ENCODE measurements at regions not wholly inside any gene's neighbourhood (a gene's known extent, or its start where the extent isn't known, plus 50 kb on each side); places are given as distances from the start of the nearest gene placed in this dataset.

DNA sequence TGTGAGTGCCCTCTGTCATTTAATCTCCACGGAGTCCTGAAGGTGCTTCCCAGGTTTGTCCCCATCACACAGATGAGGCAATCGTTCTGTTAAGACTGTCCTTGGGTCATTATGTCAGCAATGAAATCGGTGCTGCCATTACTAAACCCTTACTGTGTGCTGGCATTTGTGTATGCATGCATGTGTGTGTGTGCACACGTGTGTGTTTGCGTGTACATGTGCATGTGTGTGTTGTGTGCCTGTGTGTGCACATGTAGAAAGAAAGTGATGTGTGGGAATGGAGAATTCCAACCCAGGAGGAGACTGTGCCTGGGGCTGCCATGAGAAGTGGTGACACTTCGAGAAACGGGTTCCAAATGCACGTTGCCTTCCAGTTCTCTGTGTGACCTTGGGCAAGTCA, 110.3 kb downstream of the CDH26 start:
- H3K9me2 ChIP-seq (ENCODE audit: insufficient read depth, low read length) = no peaks in the 10 kb centered on the region
- H3K9me3 ChIP-seq (ENCODE audit: low read length) = no peaks in the 10 kb centered on the region
- no peak overlapping the region for H2AFZ ChIP-seq (ENCODE audit: low read length)
- no peak for DNase-seq (ENCODE audit: low spot score)
- CTCF ChIA-PET (ENCODE audit: unreplicated experiment) = no interaction called here
- BruUV-seq (replicated peaks) = no TSS peak
- H3K4me1 ChIP-seq (ENCODE audit: insufficient read depth, low read length, poor library complexity, severe bottlenecking) = no peaks in the 10 kb centered on the region
- no peaks in the 10 kb centered on the region for H3K36me3 ChIP-seq (ENCODE audit: insufficient read depth, low read length)
- no peak overlapping the region for H3K4me2 ChIP-seq (ENCODE audit: low read length)
- no peak for TF ChIP-seq EZH2phosphoT487 (IDR thresholded peaks at IDR 0.05; ENCODE audit: borderline replicate concordance, low read depth, low read length)
- TF ChIP-seq, protein P1, sequence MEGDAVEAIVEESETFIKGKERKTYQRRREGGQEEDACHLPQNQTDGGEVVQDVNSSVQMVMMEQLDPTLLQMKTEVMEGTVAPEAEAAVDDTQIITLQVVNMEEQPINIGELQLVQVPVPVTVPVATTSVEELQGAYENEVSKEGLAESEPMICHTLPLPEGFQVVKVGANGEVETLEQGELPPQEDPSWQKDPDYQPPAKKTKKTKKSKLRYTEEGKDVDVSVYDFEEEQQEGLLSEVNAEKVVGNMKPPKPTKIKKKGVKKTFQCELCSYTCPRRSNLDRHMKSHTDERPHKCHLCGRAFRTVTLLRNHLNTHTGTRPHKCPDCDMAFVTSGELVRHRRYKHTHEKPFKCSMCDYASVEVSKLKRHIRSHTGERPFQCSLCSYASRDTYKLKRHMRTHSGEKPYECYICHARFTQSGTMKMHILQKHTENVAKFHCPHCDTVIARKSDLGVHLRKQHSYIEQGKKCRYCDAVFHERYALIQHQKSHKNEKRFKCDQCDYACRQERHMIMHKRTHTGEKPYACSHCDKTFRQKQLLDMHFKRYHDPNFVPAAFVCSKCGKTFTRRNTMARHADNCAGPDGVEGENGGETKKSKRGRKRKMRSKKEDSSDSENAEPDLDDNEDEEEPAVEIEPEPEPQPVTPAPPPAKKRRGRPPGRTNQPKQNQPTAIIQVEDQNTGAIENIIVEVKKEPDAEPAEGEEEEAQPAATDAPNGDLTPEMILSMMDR (conservative IDR thresholded peaks at IDR 0.05; ENCODE audit: low read length) = no peak
- H3K4me3 ChIP-seq (ENCODE audit: low read depth, low read length, poor library complexity, severe bottlenecking) = no peak overlapping the region
- no peaks in the 10 kb centered on the region for H3K79me2 ChIP-seq (ENCODE audit: insufficient read depth, low read depth, low read length)
- intact Hi-C loops (cut with micrococcal nuclease; ENCODE audit: unreplicated experiment) = no loop called here
- no peaks in the 10 kb centered on the region for H4K20me1 ChIP-seq (ENCODE audit: insufficient read depth, low read length)
- POLR2A ChIA-PET = no interaction called here
- H3K27ac ChIP-seq (ENCODE audit: low read depth, low read length, poor library complexity, severe bottlenecking) = no peak overlapping the region

DNA sequence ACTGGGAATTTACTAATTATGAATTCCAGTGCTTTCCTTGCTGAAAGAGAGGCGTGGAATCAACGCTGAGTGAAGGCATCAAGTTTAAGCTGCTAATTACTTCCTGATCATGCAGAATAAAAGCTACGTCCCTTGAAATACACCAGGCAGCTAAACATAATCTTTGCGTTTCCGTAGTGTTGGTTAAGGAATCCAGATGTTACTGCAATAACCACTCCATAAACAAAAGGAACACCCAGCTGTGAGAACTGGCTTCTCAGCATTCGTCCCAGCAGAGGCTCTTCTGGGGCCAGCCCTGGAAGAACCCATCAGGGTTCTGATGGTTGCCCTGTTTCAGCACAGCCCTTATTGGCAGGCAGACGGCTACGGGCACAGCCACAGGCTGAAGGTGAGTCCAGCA, 111.4 kb downstream of the CDH26 start:
- POLR2A ChIA-PET = no interaction called here
- no peak for TF ChIP-seq EZH2phosphoT487 (IDR thresholded peaks at IDR 0.05; ENCODE audit: borderline replicate concordance, low read depth, low read length)
- TF ChIP-seq, protein P1 (conservative IDR thresholded peaks at IDR 0.05; ENCODE audit: low read length) = no peak

DNA sequence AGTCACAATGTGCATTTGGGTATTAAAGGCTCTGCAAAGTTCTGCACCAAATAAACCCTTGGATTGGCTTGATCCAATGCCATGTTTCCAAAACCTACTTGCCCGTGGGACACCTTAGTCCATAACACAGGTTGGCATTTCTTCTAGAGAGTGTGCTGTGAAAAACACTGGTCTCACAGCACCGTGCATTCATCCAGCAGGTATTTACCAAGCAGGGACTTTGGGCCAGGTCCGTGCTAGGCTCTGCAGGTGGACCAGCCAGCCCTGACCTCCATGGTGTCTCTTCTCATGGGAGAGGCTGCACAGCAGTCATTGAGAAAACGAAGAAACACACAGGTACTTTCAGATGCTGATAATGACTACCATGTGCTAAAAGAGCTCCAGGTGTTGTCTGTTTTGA, 112.6 kb downstream of the CDH26 start:
- H3K36me3 ChIP-seq (ENCODE audit: insufficient read depth, low read length) = no peaks in the 10 kb centered on the region
- TF ChIP-seq, protein P1 (conservative IDR thresholded peaks at IDR 0.05; ENCODE audit: low read length) = no peak
- TF ChIP-seq EZH2phosphoT487 (IDR thresholded peaks at IDR 0.05; ENCODE audit: borderline replicate concordance, low read depth, low read length) = no peak
- no peaks in the 10 kb centered on the region for H3K9me3 ChIP-seq (ENCODE audit: low read length)
- POLR2A ChIA-PET = no interaction called here
- CTCF ChIA-PET (ENCODE audit: unreplicated experiment) = no interaction called here
- H2AFZ ChIP-seq (ENCODE audit: low read length) = no peak overlapping the region
- no peaks in the 10 kb centered on the region for H3K9me2 ChIP-seq (ENCODE audit: insufficient read depth, low read length)
- BruUV-seq (replicated peaks) = no TSS peak
- H4K20me1 ChIP-seq (ENCODE audit: insufficient read depth, low read length) = no peaks in the 10 kb centered on the region
- no peak overlapping the region for H3K4me2 ChIP-seq (ENCODE audit: low read length)
- no peak overlapping the region for H3K4me3 ChIP-seq (ENCODE audit: low read depth, low read length, poor library complexity, severe bottlenecking)
- H3K79me2 ChIP-seq (ENCODE audit: insufficient read depth, low read depth, low read length) = no peaks in the 10 kb centered on the region
- no peak for DNase-seq (ENCODE audit: low spot score)
- H3K27ac ChIP-seq (ENCODE audit: low read depth, low read length, poor library complexity, severe bottlenecking) = no peak overlapping the region
- no peaks in the 10 kb centered on the region for H3K4me1 ChIP-seq (ENCODE audit: insufficient read depth, low read length, poor library complexity, severe bottlenecking)
- intact Hi-C loops (cut with micrococcal nuclease; ENCODE audit: unreplicated experiment) = no loop called here

More for the DNA sequence above, 111.4 kb downstream of the CDH26 start:
- Histone ChIP-seq H3K4me1 (ENCODE audit: insufficient read depth, low read length, poor library complexity, severe bottlenecking) (no peaks in the 10 kb centered on the region), H3K9me3 (ENCODE audit: low read length) (no peaks in the 10 kb centered on the region), H3K27ac (ENCODE audit: low read depth, low read length, poor library complexity, severe bottlenecking) (no peak overlapping the region), H3K4me3 (ENCODE audit: low read depth, low read length, poor library complexity, severe bottlenecking) (no peak overlapping the region), H3K36me3 (ENCODE audit: insufficient read depth, low read length) (no peaks in the 10 kb centered on the region), H2AFZ (ENCODE audit: low read length) (no peak overlapping the region), H3K4me2 (ENCODE audit: low read length) (no peak overlapping the region), H3K79me2 (ENCODE audit: insufficient read depth, low read depth, low read length) (no peaks in the 10 kb centered on the region), H4K20me1 (ENCODE audit: insufficient read depth, low read length) (no peaks in the 10 kb centered on the region), H3K9me2 (ENCODE audit: insufficient read depth, low read length) (no peaks in the 10 kb centered on the region)
- no peak for DNase-seq (ENCODE audit: low spot score)
- no TSS peak for BruUV-seq (replicated peaks)
- intact Hi-C loops (cut with micrococcal nuclease; ENCODE audit: unreplicated experiment) = no loop called here
- CTCF ChIA-PET (ENCODE audit: unreplicated experiment) = no interaction called here

Measured in OCI-LY7 (cell line).